HG03097 (cell line): ENCODE measurements at regions not wholly inside any gene's neighbourhood (a gene's known extent, or its start where the extent isn't known, plus 50 kb on each side); places are given as distances from the start of the nearest gene placed in this dataset.

Source experiments
- ATAC-seq: cut with Tn5 transposase; IDR thresholded peaks from one replicate; pipeline ENCODE4 v1.9.1; 2021; ENCODE audit not compliant: unreplicated experiment, low FRiP score

- ATAC-seq, result no peak
Observed at GRCh38 chr12:24127919-24128721, 178.7 kb upstream of the SOX5 start.

GRCh38 chr12:24125280-24125679, 175.8 kb upstream of the SOX5 start:
- ATAC-seq, result no peak

- no peak for ATAC-seq
Observed at GRCh38 chr12:24121911-24122310, 172.4 kb upstream of the SOX5 start.

- no peak for ATAC-seq
Observed at GRCh38 chr12:24118668-24119067, 169.2 kb upstream of the SOX5 start.

GRCh38 chr12:24116548-24116947, 167.1 kb upstream of the SOX5 start:
- ATAC-seq, result no peak

GRCh38 chr12:24113701-24114100, 164.2 kb upstream of the SOX5 start:
- no peak for ATAC-seq

- no peak for ATAC-seq
Observed at GRCh38 chr12:24111616-24112015, 162.1 kb upstream of the SOX5 start.

- ATAC-seq, result no peak
Observed at GRCh38 chr12:24111086-24111485, 161.6 kb upstream of the SOX5 start.

- ATAC-seq, result no peak
Observed at GRCh38 chr12:24109381-24110039, 160.0 kb upstream of the SOX5 start.

GRCh38 chr12:24102676-24103075, 153.2 kb upstream of the SOX5 start:
- ATAC-seq, result no peak

GRCh38 chr12:24099576-24099975, 150.1 kb upstream of the SOX5 start:
- no peak for ATAC-seq

GRCh38 chr12:24095245-24095644, 145.8 kb upstream of the SOX5 start:
- no peak for ATAC-seq

GRCh38 chr12:24089510-24089890, 140.0 kb upstream of the SOX5 start:
- ATAC-seq, result no peak

GRCh38 chr12:24088751-24089509, 139.5 kb upstream of the SOX5 start:
- ATAC-seq, result no peak

- no peak for ATAC-seq
Observed at GRCh38 chr12:24087294-24087693, 137.8 kb upstream of the SOX5 start.

- ATAC-seq, result no peak
Observed at GRCh38 chr12:24084800-24085199, 135.3 kb upstream of the SOX5 start.

GRCh38 chr12:24083838-24084237, 134.4 kb upstream of the SOX5 start:
- no peak for ATAC-seq

GRCh38 chr12:24081606-24082005, 132.1 kb upstream of the SOX5 start:
- no peak for ATAC-seq

GRCh38 chr12:24081092-24081529, 131.6 kb upstream of the SOX5 start:
- ATAC-seq, result no peak

GRCh38 chr12:24080465-24080864, 131.0 kb upstream of the SOX5 start:
- no peak for ATAC-seq

- no peak for ATAC-seq
Observed at GRCh38 chr12:24079083-24079482, 129.6 kb upstream of the SOX5 start.
